ENCODE measurements at regions not wholly inside any gene's neighbourhood (a gene's known extent, or its start where the extent isn't known, plus 50 kb on each side); places are given as distances from the start of the nearest gene placed in this dataset.

- no peak for ATAC-seq
Observed at GRCh38 chr12:30874455-30875321, 51.9 kb upstream of the TSPAN11 start.

DNA sequence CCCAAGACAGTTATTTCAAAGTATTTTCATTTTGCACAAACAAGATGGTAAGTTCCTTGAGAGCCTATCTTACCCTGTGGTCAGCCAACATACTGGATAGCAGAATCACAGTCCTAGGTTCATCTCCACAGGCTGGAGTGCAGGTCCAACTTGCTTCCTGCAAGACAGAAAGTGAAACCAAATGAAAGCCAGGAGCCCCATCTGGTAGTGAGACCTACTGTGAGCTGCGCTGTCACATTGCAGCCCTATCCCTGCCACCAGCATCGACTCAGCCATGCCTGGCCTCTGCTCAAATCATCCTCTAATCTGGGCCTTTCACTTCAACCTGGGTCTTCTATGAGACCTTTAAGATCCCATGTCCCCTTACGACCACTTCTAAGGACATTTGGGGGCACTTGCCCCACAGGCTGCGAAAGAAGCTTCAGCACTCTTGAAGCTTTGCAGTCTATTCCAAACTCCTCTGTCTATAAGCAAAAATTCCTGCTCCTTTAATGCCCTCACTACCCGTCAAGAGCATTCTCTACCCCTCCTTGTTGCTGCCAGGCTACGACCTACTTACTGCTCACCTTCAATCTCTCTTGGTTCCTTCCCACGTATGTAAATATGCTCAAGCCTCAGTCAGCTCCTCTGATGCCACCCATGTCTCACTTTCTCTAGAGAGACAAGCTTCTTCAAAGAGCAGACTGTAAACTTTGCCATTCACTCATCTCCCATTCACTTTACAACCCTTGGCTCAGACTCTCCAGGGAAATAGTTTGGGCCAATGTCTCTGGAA lies 55.9 kb upstream of the TSPAN11 start:
- ATAC-seq: no peak

DNA sequence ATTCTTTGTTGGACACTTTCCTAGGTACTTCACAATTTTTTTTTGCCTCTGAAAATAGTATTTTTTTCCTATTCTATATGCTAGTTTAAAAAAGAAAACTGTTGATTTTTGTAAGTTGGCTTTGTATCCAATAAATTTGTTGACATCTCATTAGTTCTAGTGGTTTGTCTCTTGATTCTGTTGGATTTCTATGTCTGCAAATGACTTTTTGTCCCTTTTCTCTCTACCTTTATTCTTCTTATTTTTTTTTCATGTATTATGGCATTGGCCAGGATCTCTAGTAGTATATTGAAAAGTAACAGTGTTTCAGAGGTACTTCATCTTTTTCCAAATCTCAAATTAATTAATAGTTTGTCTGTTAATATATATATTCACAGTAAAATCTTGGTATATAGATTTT lies 59.1 kb upstream of the TSPAN11 start:
- no peak for ATAC-seq

- no peak for ATAC-seq
Observed at GRCh38 chr12:30866256-30866655, 60.3 kb upstream of the TSPAN11 start.

DNA sequence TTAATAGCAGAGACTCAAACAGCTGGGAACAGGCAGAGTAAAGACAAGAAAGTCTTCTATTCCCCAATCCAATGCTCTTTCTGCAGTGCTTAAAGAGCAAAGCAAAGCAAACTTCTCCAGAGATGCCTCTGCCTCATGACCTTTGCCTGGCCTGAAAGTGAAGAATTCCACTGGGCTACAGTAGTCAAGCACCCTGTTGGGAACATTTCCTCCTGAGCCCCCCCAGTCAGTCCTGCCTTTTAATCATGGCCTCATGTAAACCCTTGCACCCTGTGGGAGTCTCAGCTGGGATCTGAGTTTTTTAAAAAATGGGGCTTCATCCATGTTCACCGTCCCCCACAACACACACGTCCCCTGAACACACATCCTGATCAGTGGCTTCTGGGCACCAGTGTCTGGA lies 62.7 kb upstream of the TSPAN11 start:
- no peak for ATAC-seq

GRCh38 chr12:30862486-30862885 lies 64.1 kb upstream of the TSPAN11 start:
- ATAC-seq: no peak

GRCh38 chr12:30859226-30859625 lies 67.3 kb upstream of the TSPAN11 start:
- no peak for ATAC-seq

DNA sequence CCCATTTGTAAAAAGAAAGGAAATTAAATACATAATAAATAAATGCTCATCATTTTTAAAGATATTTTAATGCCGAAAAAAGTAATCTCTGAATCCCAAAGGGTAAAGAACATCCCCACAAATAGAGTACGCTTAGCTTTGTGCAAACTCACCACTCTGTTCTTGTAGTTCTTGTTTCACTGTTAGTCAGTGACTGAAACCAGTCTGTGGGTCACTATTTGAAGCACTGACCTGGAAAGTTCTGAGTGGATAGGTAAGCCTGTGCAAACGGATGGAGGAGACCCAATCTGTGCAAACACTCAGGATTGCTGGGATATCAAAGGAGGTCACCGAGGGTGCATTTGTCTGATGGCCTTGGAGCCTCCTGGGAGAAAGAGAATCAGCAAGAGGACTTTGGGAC lies 68.1 kb upstream of the TSPAN11 start:
- no peak for ATAC-seq

GRCh38 chr12:30853561-30854133 lies 72.9 kb upstream of the TSPAN11 start:
- ATAC-seq: no peak

- ATAC-seq: no peak
Observed at GRCh38 chr12:30850684-30851083, 75.9 kb upstream of the TSPAN11 start.

- peak in 1 of 2 donors; percentile 41 for ATAC-seq
Observed at GRCh38 chr12:30847259-30847658, 79.3 kb upstream of the TSPAN11 start.

- no peak for ATAC-seq
Observed at GRCh38 chr12:30846776-30847175, 79.8 kb upstream of the TSPAN11 start.

DNA sequence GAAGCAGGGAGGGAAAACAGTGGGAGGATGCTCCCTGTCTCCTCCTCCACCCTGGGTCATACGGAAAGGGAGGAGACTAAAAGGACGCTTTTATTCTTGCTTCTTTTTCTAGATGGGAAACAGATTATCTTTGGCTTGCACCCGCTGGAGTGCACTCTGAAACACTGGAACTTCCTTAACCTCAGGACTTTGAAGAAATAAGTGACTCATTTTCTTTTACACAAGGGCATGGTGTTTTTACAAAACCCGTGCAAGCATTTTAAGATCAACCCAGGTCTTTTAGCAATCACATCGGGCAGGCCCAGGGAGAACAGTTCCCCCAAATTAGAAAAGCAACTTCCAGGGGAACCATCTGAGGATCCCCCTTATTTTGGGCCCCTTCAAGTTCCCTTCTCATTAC lies 80.9 kb upstream of the TSPAN11 start:
- no peak for ATAC-seq

DNA sequence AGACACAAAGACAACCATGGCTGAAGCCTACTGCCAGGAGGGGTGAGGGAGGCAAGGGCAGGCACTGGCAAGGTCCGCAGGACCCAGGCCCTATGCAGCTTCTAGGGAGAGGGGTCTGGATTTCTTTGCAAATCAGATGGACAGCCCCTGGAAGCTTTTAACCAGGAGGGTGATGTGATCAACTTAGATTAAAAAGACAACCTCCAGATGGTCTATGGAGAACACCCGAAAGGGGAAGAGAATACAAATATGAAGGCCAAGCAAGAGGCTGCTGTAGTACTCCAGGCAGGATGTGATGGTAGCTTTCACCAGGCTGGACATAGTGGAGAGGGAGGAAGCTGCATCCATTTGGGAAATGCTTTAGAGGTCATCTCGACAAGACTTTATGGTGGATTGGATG lies 83.3 kb upstream of the TSPAN11 start:
- ATAC-seq: no peak

DNA sequence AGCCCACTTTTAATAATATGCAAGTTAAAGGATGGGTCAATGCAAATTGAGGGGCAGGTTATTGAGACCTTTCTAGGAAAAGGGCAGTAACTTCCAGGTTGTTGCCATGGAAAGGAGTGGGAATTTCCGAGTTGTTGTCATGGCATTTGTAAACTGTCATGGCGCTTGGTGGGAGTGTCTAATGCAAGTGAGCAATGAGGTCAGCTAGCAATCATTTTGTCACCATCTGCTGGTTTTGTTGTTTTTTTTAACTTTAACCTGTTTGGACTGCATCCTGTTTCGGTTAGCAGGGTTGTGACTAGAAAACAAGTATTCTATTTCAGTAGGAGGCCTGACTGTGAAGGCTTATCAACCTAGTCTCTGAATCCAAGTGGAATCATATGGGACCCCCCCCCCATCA lies 85.8 kb upstream of the TSPAN11 start:
- ATAC-seq: no peak

DNA sequence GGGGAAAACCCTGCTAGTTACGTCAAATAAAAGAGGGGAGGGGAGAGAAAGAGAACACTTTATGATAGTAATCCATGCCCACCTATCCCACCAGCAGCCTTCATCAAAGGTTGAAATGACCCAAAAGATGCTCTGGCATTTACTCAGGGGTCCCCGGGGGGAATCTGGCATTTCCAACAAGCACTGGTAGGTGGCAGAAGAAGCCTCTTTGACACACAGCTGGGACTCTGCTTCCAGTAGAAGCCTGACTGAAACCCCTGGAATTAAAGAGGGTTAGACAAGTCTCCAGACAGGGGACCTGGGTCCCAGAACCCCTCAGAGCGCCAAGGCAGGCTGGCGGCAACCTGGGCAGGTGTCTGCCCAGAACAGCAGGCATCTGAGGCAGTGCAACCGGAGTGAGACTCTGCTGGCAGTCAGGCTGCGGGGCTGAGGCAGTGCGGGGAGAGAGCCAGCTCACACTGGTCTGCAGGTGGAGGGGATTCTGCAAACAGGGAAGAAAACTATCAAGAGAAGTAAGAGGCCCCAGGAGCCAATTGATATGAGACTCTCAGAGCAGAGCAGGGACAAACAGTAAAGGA lies 85.0 kb upstream of the CAPRIN2 start:
- ATAC-seq: no peak

GRCh38 chr12:30837595-30837994 lies 82.8 kb upstream of the CAPRIN2 start:
- ATAC-seq: no peak

DNA sequence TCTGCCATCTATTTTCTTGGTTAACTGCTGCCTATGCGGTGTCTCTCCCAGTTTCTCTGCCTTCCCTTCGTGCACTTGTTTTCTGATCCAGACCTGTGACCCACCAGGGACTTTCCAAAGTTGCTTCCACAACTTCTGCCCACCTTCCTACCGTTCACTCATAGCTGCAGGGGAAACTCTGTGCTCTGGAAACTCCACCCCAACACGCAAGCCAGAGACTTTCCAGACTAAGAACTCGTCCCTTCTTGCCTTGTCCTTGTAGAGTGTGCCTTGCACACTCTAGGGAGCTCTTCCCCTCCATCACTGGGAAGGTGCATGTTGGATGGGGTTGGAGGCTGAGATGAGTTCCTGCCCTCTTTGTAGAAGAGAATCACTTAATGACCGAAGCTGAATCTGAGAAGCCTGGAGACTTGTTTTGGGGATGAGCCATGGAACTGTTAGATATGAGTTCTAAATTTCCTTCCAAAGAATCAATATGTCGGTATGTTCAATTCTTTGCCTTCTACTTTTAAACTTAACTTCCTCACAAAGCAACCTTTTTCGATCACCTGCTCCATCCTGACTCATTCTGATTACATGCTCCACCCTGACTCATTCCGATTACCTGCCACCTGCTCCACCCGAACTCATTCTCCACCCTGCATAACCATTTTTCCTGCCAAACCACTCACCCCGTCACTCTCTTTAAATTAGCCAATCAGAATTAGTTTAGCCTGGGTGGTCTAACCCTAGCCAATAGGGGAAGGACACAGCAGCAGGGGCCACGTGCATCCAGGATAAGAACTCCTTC lies 82.1 kb upstream of the CAPRIN2 start:
- no peak for ATAC-seq

DNA sequence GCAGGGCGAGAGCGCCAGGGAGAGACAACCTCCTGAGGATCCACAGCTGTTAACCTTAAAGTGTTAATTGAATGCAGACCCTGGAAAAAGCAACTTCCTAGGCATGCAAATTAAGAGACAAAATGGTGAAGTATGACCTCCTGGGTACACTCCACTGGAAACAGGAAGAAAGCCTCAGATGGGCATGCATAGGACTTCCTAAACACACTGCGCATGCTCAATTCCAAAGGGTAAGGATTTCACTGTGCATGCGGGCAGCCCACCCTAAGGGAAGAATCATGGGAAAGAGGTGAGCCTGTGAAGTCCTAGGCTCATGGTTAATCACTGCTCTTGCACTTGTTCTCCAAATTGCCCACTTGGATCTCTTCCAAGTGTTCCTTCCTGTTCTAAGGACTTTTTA lies 80.5 kb upstream of the CAPRIN2 start:
- no peak for ATAC-seq

DNA sequence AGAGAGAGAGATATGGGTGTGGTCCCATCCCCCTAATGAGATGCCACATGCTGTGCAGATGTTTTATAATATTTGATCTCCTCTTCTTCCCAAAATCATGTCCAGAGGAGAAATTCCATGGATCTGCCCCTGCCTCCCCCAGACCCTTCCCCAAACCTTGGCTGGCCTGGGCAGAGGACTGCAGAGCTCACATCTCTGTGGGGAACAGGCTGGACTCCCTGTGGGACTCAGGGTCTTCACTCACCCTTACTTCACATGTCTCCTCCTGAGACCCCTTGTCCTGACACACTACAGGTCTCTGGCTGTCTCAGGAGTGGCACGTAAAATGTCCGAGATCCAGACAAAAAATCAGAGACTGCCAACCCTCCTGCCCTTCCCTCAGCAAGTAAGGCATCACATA lies 76.0 kb upstream of the CAPRIN2 start:
- no peak for ATAC-seq

GRCh38 chr12:30829876-30830275 lies 75.1 kb upstream of the CAPRIN2 start:
- no peak for ATAC-seq

DNA sequence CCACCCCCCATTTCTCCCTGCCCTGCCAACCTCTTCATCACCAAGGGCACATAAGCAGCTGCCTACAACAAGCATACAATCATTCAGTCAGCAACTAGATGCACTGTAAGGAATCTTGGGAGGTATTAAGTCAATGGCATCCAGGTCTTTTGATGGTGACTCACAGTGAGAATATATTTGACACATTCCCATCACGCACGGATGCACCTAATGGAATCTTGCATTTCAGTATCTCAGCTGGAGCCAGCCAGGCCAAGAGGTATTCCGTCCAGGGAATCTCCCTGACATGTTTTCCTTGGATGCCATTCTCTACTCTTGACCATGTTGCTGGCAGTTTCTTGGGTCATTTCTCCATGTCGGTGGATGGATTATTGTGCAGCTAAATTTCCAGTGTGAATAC lies 73.9 kb upstream of the CAPRIN2 start:
- no peak for ATAC-seq
